Epithelial cell of esophagus (primary cell): ENCODE measurements at regions not wholly inside any gene's neighbourhood (a gene's known extent, or its start where the extent isn't known, plus 50 kb on each side); places are given as distances from the start of the nearest gene placed in this dataset.
A peak's percentile ranks its signal among the peaks of the same experiment; 100 is the strongest.

ENCODE experiments used
- DNase-seq: peaks from one replicate; pipeline ENCODE4 v3.0.0; 2010; ENCODE audit warnings: low read depth
- H3K4me3 ChIP-seq: 2 replicates; pipeline ENCODE4 v1.5.1; 2011; ENCODE audit warnings: mild to moderate bottlenecking, low read length, control low read depth
- TF ChIP-seq, protein P1 (sequence below): IDR thresholded peaks from 2 replicates; pipeline ENCODE4 v1.5.1; 2011; ENCODE audit warnings: low read depth, mild to moderate bottlenecking, low read length, control low read depth, inconsistent platforms; ENCODE audit not compliant: insufficient read depth; ENCODE audit errors: missing control alignments

DNA sequence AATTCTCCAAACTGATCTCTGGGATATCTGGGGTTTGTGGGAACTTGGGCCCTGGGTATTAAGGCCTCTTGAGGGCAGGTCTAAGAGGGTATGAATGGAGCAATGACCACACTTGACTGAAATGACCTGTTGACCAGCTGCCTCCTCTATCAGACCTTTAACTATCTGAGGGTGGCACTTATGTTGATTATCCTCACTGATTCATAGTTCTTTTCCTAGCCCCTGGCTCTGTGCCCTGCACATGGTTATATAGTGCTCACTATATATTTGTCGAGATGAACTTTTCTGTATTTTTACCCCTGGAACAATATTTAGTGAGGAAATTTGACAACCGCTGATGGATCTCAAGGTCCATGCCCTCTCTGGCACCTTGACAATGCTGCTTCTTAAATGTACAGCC lies 305.5 kb upstream of the PLET1 start:
- no peak overlapping the region for H3K4me3 ChIP-seq
- TF ChIP-seq, protein P1, sequence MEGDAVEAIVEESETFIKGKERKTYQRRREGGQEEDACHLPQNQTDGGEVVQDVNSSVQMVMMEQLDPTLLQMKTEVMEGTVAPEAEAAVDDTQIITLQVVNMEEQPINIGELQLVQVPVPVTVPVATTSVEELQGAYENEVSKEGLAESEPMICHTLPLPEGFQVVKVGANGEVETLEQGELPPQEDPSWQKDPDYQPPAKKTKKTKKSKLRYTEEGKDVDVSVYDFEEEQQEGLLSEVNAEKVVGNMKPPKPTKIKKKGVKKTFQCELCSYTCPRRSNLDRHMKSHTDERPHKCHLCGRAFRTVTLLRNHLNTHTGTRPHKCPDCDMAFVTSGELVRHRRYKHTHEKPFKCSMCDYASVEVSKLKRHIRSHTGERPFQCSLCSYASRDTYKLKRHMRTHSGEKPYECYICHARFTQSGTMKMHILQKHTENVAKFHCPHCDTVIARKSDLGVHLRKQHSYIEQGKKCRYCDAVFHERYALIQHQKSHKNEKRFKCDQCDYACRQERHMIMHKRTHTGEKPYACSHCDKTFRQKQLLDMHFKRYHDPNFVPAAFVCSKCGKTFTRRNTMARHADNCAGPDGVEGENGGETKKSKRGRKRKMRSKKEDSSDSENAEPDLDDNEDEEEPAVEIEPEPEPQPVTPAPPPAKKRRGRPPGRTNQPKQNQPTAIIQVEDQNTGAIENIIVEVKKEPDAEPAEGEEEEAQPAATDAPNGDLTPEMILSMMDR = no peak
- DNase-seq = no peak

DNA sequence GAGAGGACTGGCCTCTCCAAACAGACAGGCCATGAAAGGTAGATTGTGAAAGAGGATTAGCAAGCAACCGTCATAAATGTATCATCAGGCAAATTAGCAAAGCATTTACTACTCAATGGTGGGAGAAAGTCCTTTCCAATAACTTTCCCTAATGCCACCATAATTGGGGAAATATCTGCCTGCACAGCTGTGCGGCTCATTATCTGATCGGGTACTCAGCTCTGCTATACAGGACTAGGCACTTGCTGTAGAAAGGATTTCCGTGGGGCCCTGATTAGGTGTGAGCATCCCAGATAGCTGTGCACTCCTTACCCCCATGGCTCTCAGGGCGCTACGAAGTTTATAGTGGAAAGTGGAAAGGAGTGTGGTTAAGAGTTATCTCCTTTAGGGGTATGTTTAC lies 309.7 kb upstream of the PLET1 start:
- DNase-seq = peak; percentile 47
- no peak overlapping the region for H3K4me3 ChIP-seq
- TF ChIP-seq, protein P1 = no peak

DNA sequence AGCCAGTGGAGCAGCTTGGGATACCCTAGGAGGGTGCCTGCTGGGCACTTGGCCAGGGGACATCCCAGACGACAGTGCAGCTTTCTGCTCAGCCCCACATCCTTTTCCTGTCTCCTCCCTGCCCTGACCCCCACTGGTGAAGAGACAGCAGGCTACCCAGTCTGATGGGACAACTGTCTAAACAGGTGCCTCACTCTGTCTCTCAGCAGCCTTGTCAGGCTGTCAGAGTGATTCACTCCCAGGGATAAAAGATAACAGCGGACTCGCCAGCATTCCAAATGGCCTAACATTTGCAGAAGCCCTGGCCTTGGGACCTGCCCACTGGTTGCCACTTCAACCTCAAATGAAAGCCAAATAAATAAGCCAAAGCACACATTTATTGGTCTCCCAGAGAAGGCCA lies 318.6 kb upstream of the PLET1 start:
- DNase-seq = no peak
- H3K4me3 ChIP-seq = no peak overlapping the region
- TF ChIP-seq, protein P1 = no peak

DNA sequence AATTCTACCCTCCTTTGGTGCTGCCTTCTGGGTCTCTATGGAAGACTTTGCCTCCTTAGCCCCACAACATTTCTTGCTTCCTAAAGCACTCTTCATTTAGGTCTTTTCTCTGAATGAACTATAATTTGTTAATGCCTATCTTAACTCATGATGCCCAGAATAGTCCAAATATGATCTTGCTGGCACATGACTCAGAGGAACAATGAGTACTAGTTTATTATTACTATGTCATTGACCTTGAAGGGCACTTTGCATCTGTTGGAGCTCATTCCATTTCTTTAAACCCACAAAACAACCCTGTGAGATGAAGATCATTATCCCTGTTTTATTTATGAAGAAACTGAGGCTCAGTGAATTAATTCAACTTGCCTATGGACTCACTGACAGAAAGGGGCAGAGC lies 320.2 kb upstream of the PLET1 start:
- TF ChIP-seq, protein P1 = no peak
- H3K4me3 ChIP-seq = no peak overlapping the region
- DNase-seq = no peak

DNA sequence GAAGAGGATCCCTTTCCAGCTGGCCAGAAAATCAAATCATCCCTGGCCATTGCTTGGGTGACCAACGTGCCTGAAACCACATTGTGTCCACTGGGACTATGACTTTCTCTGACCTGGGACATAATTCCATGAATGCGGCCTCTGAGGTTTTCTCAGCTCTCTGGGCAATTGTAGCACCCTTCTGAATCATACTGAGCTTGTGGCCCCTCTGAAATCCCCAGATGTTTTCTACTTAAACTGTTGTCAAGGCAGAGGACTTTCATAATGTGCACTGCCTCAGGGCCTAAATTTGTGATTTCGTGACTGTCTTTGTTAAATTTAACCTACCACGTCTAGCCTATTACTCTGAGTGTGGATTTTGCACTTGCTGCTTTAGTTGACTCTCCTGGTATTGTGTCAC lies 321.1 kb upstream of the PLET1 start:
- TF ChIP-seq, protein P1 = no peak
- DNase-seq = no peak
- H3K4me3 ChIP-seq = no peak overlapping the region

DNA sequence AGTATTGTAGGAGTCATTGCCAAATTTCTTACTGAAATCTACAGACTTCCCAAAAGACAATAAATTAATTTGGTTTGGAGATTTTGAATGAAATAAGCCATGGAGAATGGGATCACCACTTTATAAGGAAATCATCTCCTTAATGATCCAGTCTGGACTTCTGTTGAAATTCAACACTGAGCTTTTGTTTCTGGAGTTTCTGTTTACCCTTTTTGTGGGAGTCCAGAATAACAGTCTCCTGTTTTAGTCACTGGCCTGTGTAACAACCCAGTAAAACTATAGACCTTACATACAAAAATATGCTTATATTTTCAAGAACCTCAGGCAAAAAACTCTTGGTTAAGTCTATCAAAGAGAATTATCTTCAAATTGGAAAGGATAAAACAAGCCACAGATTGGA lies 321.7 kb upstream of the PLET1 start:
- no peak overlapping the region for H3K4me3 ChIP-seq
- no peak for DNase-seq
- TF ChIP-seq, protein P1 = no peak

DNA sequence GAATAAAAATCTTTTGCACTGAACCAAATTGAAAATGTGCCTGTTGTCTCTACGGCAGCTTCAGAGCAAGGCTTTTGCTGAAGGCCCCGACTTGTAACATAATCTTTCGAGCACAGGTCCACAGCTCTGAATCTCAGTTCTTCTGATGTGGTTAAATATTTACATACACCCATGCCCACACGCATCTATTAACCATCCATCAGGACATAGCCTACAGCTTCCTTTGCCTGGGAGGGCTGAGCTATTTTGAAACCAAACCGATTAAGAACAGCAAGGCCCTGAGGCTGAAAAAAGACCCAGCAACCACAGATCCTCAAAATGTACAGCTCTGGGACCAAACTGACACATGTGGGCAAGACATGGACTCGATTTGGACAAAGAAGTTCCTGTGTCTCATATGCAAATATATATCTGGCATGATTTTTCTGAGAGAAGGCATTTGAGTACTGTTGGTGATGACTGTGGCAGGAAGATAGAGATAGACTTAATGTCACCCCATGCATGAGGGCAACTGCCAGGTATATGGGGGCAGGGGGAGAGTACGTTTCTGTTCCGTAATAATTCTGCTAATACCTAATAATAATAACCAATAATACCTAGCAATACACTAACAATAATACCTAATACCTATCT lies 322.7 kb upstream of the PLET1 start:
- TF ChIP-seq, protein P1 = no peak
- H3K4me3 ChIP-seq = no peak overlapping the region
- DNase-seq = no peak
